ENCODE measurements at regions not wholly inside any gene's neighbourhood (a gene's known extent, or its start where the extent isn't known, plus 50 kb on each side); places are given as distances from the start of the nearest gene placed in this dataset.

GRCh38 chr12:114895827-114896226 lies 211.9 kb upstream of the TBX3 start:
- peak in 1 of 2 donors; percentile 19 for DNase-seq (ENCODE audit: low read depth in 2 of 2)
- H3K4me3 ChIP-seq (replicated peaks in 1 of 2; ENCODE audit: low read depth in 2 of 2, low read length in 2 of 2), result no peak overlapping the region
- no peak for TF ChIP-seq CTCF (IDR thresholded peaks at IDR 0.05; ENCODE audit: low read depth, low read length)

- DNase-seq (ENCODE audit: low read depth in 2 of 2), result no peak
- no peak overlapping the region for H3K4me3 ChIP-seq (replicated peaks in 1 of 2; ENCODE audit: low read depth in 2 of 2, low read length in 2 of 2)
- no peak for TF ChIP-seq CTCF (IDR thresholded peaks at IDR 0.05; ENCODE audit: low read depth, low read length)
Measured at GRCh38 chr12:114895081-114895480, 211.1 kb upstream of the TBX3 start.

GRCh38 chr12:114894076-114894475 lies 210.1 kb upstream of the TBX3 start:
- DNase-seq (ENCODE audit: low read depth in 2 of 2), result no peak
- TF ChIP-seq CTCF (IDR thresholded peaks at IDR 0.05; ENCODE audit: low read depth, low read length), result no peak

GRCh38 chr12:114888928-114889584 lies 205.1 kb upstream of the TBX3 start:
- no peak overlapping the region for H3K4me3 ChIP-seq (replicated peaks in 1 of 2; ENCODE audit: low read depth in 2 of 2, low read length in 2 of 2)
- no peak for DNase-seq (ENCODE audit: low read depth in 2 of 2)
- TF ChIP-seq CTCF (IDR thresholded peaks at IDR 0.05; ENCODE audit: low read depth, low read length), result no peak

More at GRCh38 chr12:114894076-114894475, 210.1 kb upstream of the TBX3 start:
- no peak overlapping the region for H3K4me3 ChIP-seq (replicated peaks in 1 of 2; ENCODE audit: low read depth in 2 of 2, low read length in 2 of 2)

GRCh38 chr12:114888448-114888847 lies 204.5 kb upstream of the TBX3 start:
- peak; percentile 47 to 75 for DNase-seq (ENCODE audit: low read depth in 2 of 2)

GRCh38 chr12:114885501-114885900 lies 201.5 kb upstream of the TBX3 start:
- TF ChIP-seq CTCF (IDR thresholded peaks at IDR 0.05; ENCODE audit: low read depth, low read length), result no peak
- DNase-seq (ENCODE audit: low read depth in 2 of 2), result no peak

More at GRCh38 chr12:114888448-114888847, 204.5 kb upstream of the TBX3 start:
- no peak overlapping the region for H3K4me3 ChIP-seq (replicated peaks in 1 of 2; ENCODE audit: low read depth in 2 of 2, low read length in 2 of 2)
- TF ChIP-seq CTCF (IDR thresholded peaks at IDR 0.05; ENCODE audit: low read depth, low read length), result no peak

GRCh38 chr12:114884575-114884974 lies 200.6 kb upstream of the TBX3 start:
- TF ChIP-seq CTCF (IDR thresholded peaks at IDR 0.05; ENCODE audit: low read depth, low read length), result no peak
- H3K4me3 ChIP-seq (replicated peaks in 1 of 2; ENCODE audit: low read depth in 2 of 2, low read length in 2 of 2), result no peak overlapping the region
- no peak for DNase-seq (ENCODE audit: low read depth in 2 of 2)

More at GRCh38 chr12:114885501-114885900, 201.5 kb upstream of the TBX3 start:
- no peak overlapping the region for H3K4me3 ChIP-seq (replicated peaks in 1 of 2; ENCODE audit: low read depth in 2 of 2, low read length in 2 of 2)
